Activated T-cell treated with anti-CD3 and anti-CD28 coated beads, Interleukin-2, amount 50 U/mL, for 48 hours (primary cell): ENCODE measurements at regions not wholly inside any gene's neighbourhood (a gene's known extent, or its start where the extent isn't known, plus 50 kb on each side); places are given as distances from the start of the nearest gene placed in this dataset.
"Not testable (repeated sequence)": the region's sequence is repeated elsewhere in the genome, so short reads cannot be mapped to it uniquely, and the experiment has no call there.

ENCODE experiments used
- DNase-seq, 2 experiments: peaks; one replicate each; pipeline ENCODE4 v3.0.0-alpha.2; 2020

- DNase-seq = no peak
Observed at GRCh38 chr2:188000189-188000588, 291.5 kb upstream of the GULP1 start.

DNA sequence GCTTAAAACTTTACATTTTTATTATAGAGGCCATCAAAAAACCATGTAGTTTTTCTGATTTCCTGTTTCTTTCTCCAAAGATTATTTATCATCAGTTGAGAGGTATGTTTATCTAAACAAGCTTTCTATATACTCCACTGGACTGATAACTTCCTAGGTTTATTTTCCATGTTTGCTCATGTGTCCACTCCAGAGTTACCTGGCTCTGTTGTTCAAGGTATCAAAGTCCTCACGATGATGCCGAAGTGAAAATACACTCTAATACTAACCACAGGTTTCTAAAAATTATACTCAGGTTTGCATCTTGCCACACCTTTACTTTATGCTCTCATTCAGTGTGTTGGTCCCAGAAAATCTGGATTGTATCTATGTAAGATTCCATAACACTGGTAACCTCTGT lies 287.9 kb upstream of the GULP1 start:
- DNase-seq = no peak

DNA sequence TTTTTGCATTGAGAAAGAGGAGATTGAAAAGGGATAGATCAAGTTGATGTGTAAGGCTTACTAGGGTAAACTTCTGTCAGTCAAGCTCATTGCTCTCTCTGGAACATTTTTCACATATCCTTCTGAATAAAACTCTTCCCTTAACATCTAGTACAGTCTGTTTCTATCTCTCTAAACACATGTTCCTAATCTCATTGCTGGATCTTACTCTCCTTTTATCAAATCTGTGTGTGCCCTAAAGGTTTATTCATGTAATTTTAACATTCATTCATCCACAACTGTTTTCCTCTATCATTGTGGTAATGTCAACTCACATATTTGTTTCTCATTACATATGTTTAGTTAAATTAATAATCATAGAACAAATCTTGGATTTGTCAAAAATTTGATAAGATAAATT lies 277.9 kb upstream of the GULP1 start:
- no peak for DNase-seq

- no peak for DNase-seq
Observed at GRCh38 chr2:188016917-188017316, 274.8 kb upstream of the GULP1 start.

DNA sequence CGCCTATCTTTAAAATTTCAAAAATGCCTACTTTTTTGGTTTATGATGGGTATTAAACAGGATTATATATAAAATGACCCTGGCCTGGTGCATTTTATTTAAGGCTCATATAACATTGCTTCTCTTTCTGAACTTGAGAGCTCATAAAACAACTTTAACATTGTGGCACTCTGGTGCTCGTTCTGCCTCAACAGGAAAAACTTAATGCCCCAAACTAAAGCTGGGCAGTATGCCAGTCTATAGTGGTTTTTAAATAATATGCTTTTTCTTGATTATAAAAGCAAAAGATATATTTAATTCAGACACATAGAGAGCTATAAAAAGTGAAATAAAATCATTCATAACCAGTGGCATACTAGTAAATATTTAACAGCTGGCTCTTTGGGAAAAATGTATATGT lies 269.3 kb upstream of the GULP1 start:
- DNase-seq = no peak

DNA sequence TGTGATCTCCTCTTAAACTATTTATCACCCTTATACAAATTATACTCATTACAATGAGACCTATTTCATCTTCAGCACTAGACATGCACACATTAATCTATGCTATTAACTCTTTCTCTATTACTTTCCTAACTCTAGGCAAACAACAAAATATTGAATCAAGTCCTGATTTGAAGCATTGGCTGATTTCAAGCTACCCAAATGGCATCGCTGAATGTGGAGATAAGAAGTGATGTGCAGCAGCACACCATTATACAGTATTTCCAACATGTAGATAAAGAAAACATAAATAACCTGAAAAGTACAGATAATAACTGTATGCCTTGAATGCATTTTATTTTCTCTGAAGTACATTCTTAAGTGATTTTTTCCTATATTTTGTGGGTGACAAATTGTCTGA lies 268.6 kb upstream of the GULP1 start:
- DNase-seq = no peak

- no peak for DNase-seq
Observed at GRCh38 chr2:188024811-188025210, 266.9 kb upstream of the GULP1 start.

GRCh38 chr2:188028739-188029138 lies 262.9 kb upstream of the GULP1 start:
- no peak for DNase-seq

GRCh38 chr2:188032306-188032705 lies 259.4 kb upstream of the GULP1 start:
- DNase-seq = no peak

DNA sequence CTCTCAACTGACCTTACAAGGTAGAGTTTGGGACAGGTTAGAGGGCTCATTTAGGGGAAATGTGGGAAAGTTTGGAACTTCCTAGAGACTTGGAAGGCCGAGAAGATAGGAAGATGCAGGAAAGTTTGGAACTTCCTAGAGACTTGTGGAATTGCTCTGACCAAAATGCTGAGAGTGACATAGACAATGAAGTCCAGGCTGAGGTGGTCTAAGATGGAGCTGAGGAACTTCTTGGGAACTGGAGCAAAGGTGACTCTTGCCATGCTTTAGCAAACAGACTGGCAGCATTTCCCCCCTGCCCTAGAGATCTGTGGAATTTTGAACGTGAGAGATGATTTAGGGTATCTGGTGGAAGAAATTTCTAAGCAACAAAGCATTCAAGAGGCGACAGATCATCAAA lies 258.9 kb upstream of the GULP1 start:
- no peak for DNase-seq

- not testable (repeated sequence) for DNase-seq
Observed at GRCh38 chr2:188033240-188033639, 258.4 kb upstream of the GULP1 start.

DNA sequence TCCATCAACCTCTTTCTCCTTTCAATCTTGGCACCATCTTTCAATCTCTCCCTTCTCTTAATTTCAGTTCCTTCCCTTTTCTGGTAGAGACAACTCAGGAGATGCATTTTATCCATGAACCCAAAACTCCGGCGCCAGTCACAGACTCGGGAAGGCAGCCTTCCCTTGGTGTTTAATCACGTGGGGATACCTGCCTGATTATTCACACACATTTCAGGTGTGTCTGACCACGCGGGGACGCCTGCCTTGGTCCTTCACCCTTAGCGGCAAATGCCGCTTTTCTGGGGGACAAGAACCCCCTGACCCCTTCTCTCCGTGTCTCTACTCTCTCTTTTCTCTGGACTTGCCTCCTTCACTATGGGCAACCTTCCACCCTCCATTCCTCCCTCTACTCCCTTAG lies 257.6 kb upstream of the GULP1 start:
- DNase-seq = not testable (repeated sequence)

- DNase-seq = not testable (repeated sequence)
Observed at GRCh38 chr2:188035377-188035776, 256.3 kb upstream of the GULP1 start.

DNA sequence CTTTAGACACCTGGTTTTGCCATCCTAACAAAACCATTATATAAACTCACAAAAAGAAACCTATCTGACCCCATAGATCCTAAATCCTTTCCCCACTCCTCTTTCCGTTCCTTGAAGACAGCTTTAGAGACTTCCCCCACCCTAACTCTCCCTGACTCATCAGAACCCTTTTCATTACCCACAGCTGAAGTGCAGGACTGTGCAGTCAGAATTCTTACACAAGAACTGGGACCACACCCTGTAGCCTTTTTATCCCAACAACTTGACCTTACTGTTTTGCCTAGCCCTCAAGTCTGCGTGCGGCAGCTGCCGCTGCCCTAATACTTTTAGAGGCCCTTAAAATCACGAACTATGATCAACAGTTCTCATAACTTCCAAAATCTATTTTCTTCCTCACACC lies 254.9 kb upstream of the GULP1 start:
- not testable (repeated sequence) for DNase-seq

DNA sequence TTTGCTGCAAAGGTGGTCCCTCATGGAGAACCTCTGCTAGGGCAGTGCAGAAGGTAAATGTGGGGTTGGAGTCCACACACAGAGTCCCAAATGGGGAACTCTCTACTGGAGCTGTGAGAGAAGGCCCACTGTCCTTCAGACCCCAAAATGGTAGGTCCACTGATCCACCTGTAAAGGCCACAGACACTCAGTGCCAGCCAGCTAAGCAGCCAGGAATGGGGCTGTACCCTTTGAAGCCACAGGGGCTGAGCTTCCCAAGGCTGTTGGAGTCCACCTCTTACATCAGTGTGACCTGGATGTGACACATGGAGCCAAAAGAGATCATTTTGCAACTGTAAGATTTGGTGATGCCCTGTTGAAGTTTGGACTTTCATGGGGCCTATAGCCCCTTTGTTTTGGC lies 252.4 kb upstream of the GULP1 start:
- no peak for DNase-seq

GRCh38 chr2:188042412-188042811 lies 249.3 kb upstream of the GULP1 start:
- no peak for DNase-seq

GRCh38 chr2:188045016-188045415 lies 246.7 kb upstream of the GULP1 start:
- DNase-seq = no peak

DNA sequence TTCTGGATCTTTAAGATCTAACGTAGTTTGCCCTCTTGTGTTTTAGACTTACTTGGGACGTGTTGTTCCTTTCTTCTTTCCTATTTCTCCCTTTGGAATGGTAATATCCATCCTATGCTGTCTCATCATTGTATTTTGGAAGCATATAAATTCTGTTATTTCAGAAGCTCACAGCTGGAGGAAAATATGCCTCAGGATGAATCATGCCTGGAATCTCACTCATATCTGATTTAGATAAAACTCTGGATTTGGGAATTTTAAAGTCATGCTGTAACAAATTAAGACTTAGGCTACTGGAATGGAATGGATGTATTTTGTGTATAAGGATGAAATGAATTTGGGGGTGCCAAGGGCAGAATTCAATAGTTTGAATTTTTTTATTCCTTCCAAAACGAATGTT lies 245.2 kb upstream of the GULP1 start:
- DNase-seq = no peak

DNA sequence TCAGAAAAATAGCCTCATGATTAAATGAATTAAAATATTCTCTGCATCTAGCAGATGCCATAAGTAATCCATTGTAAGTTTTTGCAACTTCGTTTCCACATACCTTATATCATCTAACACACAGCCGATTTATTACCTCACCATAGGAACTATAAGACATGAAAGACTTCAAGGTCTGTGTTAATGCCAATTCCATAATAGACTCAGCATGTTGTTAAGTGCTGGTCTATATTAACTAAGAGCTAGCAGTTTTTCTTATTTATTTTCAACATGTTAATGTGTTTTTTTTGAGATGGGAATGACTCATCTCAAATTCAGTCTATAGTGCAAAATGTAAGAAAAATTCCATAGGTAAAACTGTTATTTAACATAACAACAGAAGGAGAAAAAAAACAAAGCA lies 243.9 kb upstream of the GULP1 start:
- DNase-seq = no peak

DNA sequence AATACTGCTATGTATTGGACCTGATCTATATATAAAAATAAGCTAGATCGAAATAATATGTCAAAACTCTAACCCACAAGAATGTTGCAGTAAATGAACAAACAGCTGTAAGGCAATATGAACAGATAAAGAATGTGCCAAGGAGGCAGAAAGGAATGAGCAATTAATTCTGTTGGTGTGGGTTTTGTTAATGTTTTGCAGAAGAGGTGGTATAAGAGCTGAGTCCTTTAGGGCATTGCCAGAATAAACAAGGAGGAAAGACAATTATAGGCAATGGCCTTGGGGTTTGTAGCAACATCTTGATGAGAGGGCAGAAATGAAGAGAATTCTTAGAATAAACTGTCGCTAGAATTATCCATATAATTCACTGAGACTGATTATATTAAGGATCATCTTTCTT lies 240.9 kb upstream of the GULP1 start:
- DNase-seq = no peak

DNA sequence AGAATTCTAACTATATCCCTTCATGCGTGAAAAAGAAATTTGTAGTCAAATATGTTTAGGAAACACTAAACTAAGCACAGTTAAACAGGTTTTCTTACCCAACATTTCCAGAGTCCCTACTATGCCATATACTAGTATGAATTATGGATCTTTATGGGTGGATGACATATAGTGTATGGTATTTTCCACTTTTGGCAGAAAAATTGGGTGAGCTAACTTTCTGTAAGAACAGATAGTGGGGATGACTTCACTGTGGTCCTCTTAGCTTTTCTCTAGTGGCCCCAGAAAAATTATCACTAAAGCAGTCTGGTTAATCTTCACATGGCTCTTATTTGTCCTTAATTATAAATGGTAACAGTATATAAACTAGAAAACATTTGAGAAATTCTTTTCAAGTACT lies 240.0 kb upstream of the GULP1 start:
- no peak for DNase-seq

DNA sequence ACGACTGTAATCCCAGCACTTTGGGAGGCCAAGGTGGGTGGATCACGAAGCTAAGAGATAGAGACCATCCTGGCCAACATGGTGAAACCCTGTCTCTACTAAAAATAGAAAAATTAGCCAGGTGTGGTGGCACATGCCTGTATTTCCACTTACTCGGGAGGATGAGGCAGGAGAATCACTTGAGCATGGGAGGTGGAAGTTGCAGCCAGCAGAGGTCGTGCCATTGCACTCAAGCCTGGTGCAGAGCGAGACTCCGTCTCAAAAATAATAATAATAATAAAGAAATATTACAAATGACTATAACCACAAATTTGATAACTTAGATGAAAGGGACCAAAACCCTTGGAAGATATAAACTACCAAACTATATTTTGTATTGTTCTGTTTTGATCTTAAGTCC lies 226.3 kb upstream of the GULP1 start:
- no peak for DNase-seq

- DNase-seq = no peak
Observed at GRCh38 chr2:188068093-188068492, 223.6 kb upstream of the GULP1 start.

- DNase-seq = no peak
Observed at GRCh38 chr2:188076149-188077056, 215.3 kb upstream of the GULP1 start.

DNA sequence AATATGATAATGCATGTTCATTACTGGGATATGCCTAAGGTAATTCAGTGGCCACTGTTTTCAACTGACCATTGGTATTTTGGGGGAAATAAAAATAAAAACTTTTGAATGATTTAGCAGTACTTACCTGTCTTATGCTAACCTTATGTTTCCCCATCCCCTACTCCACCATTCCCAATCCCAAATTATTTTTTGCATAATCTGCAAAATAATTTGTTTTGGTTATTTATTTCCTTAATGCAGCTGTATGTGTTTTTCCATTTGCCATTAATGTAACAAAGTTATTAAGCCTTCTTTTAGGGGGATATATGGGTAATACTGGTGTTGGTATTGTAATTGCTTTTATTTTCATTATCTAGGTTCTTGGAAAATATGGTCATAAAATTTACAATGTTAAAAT lies 213.9 kb upstream of the GULP1 start:
- no peak for DNase-seq
